ENCODE measurements at regions not wholly inside any gene's neighbourhood (a gene's known extent, or its start where the extent isn't known, plus 50 kb on each side); places are given as distances from the start of the nearest gene placed in this dataset.

DNA sequence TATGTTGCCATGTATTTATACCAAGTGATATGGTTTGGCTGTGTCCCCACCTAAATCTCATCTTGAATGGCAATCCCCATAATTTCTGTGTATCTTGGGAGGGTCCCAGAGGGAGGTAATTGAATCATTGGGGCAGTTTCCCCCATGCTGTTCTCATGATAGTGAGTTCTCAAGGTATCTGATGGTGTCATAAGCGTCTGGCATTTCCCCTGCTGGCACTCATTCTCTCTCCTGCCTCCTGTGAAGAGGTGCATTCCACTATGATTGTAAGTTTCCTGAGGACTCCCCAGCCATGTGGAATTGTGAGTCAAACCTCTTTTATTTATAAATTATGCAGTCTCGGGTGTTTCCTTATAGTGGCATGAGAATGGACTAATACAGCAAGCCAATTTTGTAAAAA lies 140.8 kb upstream of the ADAMTSL1 start (continued):
- TF ChIP-seq, protein P1, sequence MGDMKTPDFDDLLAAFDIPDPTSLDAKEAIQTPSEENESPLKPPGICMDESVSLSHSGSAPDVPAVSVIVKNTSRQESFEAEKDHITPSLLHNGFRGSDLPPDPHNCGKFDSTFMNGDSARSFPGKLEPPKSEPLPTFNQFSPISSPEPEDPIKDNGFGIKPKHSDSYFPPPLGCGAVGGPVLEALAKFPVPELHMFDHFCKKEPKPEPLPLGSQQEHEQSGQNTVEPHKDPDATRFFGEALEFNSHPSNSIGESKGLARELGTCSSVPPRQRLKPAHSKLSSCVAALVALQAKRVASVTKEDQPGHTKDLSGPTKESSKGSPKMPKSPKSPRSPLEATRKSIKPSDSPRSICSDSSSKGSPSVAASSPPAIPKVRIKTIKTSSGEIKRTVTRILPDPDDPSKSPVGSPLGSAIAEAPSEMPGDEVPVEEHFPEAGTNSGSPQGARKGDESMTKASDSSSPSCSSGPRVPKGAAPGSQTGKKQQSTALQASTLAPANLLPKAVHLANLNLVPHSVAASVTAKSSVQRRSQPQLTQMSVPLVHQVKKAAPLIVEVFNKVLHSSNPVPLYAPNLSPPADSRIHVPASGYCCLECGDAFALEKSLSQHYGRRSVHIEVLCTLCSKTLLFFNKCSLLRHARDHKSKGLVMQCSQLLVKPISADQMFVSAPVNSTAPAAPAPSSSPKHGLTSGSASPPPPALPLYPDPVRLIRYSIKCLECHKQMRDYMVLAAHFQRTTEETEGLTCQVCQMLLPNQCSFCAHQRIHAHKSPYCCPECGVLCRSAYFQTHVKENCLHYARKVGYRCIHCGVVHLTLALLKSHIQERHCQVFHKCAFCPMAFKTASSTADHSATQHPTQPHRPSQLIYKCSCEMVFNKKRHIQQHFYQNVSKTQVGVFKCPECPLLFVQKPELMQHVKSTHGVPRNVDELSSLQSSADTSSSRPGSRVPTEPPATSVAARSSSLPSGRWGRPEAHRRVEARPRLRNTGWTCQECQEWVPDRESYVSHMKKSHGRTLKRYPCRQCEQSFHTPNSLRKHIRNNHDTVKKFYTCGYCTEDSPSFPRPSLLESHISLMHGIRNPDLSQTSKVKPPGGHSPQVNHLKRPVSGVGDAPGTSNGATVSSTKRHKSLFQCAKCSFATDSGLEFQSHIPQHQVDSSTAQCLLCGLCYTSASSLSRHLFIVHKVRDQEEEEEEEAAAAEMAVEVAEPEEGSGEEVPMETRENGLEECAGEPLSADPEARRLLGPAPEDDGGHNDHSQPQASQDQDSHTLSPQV (IDR thresholded peaks at IDR 0.05) = no peak
- TF ChIP-seq IKZF2 (IDR thresholded peaks at IDR 0.05) = no peak
- TF ChIP-seq, protein P2, sequence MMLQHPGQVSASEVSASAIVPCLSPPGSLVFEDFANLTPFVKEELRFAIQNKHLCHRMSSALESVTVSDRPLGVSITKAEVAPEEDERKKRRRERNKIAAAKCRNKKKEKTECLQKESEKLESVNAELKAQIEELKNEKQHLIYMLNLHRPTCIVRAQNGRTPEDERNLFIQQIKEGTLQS (IDR thresholded peaks at IDR 0.05; ENCODE audit: borderline replicate concordance, extremely low read depth, low read depth, low read length) = no peak

DNA sequence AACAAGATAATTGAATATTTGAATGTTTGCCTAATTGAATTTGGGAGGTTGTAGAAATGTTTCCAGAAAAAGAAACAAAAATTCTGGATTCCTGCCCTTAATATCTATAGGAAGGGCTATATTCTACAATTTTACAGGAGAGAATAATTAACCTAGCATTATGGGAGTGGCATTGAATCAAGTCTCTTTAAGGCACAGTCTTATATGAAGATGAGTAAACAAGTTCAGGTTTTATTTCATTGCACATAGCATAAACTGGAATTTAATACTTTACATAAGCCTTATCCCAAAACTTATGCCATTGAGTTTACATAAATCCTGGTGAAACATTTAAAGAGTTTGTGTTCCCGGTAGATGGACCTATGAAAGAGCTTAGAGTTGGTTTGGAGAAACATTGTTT lies 138.1 kb upstream of the ADAMTSL1 start:
- ChIA-PET POLR2A (no interaction called here), SMC1A (ENCODE audit: uncharacterized antibody, unreplicated experiment) (interaction anchor here (0.6 kb wide), 1 partner anchor 1148 kb away, joined by 3 read pairs; no protein-coding TSS in a partner anchor), RAD21 (ENCODE audit: unreplicated experiment) (no interaction called here), CTCF (interaction anchor here (0.9 kb wide), 1 partner anchor 51 kb away, joined by 3 read pairs; no protein-coding TSS in a partner anchor)
- TF ChIP-seq PAX8 (IDR thresholded peaks at IDR 0.05) = no peak
- TF ChIP-seq RCOR1 (conservative IDR thresholded peaks at IDR 0.05; ENCODE audit: low read depth, low read length) = no peak
- TF ChIP-seq YBX1 (IDR thresholded peaks at IDR 0.05) = no peak
- no peak for TF ChIP-seq SMARCA5 (IDR thresholded peaks at IDR 0.05)
- TF ChIP-seq SIX5 (IDR thresholded peaks at IDR 0.05; ENCODE audit: low read depth, low read length, severe bottlenecking) = no peak
- no peak for TF ChIP-seq NR2C2 (IDR thresholded peaks at IDR 0.05; ENCODE audit: borderline replicate concordance, control insufficient read depth, insufficient read length, low read depth)
- no peak for TF ChIP-seq SPI1 (IDR thresholded peaks at IDR 0.05; ENCODE audit: borderline replicate concordance, insufficient read depth, low read depth, low read length)
- FAIRE-seq = no peak
- Histone ChIP-seq H3K4me1 (ENCODE audit: control insufficient read depth, insufficient read depth, low read length) (no peaks in the 10 kb centered on the region), H3K4me2 (ENCODE audit: control insufficient read depth, insufficient read depth) (no peak overlapping the region), H3K4me3 (no peak overlapping the region), H3K36me3 (ENCODE audit: control insufficient read depth in 2 of 2, insufficient read depth in 2 of 2, low read length in 1 of 2) (no peaks in the 10 kb centered on the region), H3K9ac (ENCODE audit: control insufficient read depth, insufficient read depth, low read length) (no peak overlapping the region), H3K27ac (ENCODE audit: control insufficient read depth, insufficient read depth) (no peak overlapping the region), H3K27me3 (replicated peaks in 1 of 2; ENCODE audit: control insufficient read depth in 2 of 2, insufficient read depth in 2 of 2, low read length in 1 of 2) (no peaks in the 10 kb centered on the region), H2AFZ (ENCODE audit: control insufficient read depth, low read depth, low read length) (no peak overlapping the region), H3K9me3 (replicated peaks; ENCODE audit: control insufficient read depth, insufficient read depth, low read length) (no peaks in the 10 kb centered on the region), H3K79me2 (ENCODE audit: control insufficient read depth, insufficient read depth, low read length) (no peaks in the 10 kb centered on the region), H4K20me1 (ENCODE audit: control insufficient read depth, insufficient read depth) (no peaks in the 10 kb centered on the region)
- BruUV-seq (replicated peaks) = no TSS peak
- ATAC-seq = no peak
- 0% methylated on average over 1 of the region's 1 CpG for WGBS (ENCODE audit: insufficient coverage, insufficient replicate concordance, low lambda C conversion rate, missing lambda C conversion rate)
- no peak for DNase-seq (ENCODE audit: low read depth, low spot score)
- intact Hi-C loops (cut with micrococcal nuclease; ENCODE audit: unreplicated experiment) = no loop called here
- in situ Hi-C loops (cut with MboI) = no loop called here
